Medulla oblongata (tissue), 1 donor: ENCODE measurements at regions not wholly inside any gene's neighbourhood (a gene's known extent, or its start where the extent isn't known, plus 50 kb on each side); places are given as distances from the start of the nearest gene placed in this dataset.

Experiments used
- DNase-seq: peaks from one replicate; pipeline ENCODE4 v3.0.0-alpha.2; 2015; ENCODE audit errors: extremely low spot score

DNA sequence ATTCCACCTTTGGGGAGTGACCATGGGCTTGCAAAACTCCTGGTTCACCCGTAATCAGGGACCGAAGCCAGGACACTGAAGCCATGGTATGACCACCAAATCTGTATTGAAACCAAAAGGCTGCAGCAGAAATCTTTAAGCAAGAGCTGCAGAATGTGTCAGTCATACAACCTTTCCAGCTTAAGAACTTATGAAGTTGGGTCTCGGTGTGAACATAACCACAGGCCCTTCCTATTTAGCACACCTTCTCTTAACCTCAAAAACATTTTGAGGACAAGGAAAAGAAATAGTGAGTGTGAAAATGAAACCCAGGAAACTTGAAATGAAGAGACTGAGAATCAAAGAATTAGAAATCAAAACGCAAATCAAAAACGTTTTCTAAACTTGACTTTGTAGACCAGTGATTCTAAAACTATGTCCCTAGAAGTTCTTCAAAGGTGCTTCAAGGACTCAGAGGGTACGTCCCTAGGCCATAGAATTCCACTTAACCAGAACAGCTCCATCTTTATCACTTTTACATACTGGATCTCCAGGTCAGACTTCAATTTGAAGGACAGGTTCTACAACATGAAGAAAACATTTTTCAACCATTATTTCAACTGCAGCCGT lies 231.6 kb upstream of the GRIP1 start:
- no peak for DNase-seq

DNA sequence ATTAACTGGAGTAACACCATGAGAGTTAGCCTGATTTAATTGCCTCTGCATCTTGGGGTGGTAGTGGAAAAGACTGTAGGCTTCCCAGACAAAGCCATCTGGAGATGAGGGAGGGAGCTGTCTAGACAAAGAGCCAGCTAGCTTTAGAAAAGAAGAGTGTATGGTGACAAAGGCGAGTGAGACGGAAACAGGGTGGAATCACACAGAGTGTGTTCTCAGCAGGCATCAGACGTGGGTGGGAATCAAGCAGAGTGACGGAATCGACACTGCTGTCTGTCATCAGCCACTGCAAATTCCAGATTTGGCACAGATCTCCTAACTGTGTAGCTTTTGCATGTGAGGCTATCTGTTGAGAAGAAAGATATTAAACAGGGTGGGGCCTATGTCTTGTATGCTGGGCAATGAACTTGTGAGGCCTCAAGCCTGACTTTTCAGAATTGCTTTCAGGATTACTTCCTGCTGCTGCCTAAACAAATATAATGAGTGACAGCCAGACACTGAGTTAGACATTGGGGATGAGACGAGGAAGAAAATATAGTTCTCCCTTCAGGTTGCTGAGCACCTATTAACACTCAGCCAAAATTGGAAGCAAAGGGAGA lies 236.5 kb upstream of the GRIP1 start:
- DNase-seq, result no peak

DNA sequence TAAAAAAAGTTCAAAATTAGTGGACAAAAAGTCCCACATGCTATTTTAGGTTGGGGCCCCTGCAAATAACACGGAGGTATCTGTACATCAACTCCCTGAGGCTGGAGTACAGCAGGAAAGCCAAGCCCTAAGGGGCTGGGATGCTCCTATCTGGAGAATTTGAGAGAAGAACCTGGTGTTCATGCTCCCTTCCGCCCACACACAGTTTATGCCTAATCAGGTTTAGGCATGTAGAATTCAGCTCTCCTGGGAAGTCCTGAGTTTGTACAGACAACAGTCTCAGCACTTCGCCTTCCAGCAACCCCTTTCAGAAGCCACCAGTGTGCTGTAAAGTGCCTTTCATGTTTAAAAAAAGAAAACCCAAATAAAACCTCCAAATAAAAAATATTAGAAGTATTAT lies 237.3 kb upstream of the GRIP1 start:
- DNase-seq, result no peak

DNA sequence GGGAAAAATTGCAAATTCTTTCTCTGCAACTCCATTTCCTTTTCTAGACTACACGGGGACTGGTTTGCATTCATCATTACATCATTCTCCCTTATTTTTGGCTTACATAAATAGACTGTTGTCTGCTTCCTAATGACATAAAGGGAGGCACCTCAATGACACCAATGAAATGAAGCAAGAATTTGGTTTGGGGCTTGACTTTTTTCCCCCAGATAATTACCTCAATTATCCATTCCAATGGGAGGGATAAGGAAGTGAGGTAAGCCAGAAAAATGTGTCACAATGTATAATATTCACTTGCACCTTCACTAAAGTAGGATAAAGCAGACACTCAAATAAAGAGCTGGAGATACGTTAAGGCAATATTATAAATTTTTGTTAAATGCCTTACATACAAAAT lies 240.6 kb upstream of the GRIP1 start:
- no peak for DNase-seq

DNA sequence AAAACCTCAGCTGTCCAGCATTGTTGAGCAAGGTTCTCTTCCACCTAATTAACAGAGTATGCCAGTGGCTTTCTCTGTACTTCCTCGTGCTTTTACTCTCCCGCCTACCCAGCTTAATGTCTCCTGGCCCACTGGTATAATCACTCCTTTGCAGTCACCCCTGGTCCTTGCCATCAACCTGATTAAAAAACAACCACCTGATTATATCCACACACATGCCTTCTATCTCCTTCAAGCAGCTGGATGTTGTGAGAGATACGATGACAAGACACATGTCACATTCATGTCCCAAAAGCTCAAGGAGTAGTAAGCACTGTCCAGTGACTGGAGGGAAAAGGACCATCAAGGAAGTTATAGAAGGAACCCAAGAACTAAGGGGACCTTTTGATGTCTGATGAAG lies 241.3 kb upstream of the GRIP1 start:
- DNase-seq, result no peak

DNA sequence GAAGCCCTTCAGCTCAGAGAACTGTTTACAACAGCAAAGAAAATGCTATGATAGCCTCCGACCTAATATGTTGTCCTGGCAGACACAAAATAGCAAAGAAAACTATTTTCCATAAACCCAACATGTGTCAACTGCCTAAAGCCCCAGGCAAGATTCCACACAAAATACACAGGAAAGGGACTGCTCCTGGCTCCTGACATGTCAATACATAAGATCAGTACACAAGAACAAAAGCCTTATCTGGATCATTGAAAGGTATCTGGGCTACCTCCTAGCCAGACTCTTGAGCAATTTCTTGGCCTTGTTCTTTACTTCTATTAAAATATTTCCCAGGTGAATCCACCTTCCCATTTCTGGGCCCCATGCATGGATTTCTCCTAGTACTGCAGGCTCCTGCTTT lies 242.3 kb upstream of the GRIP1 start:
- DNase-seq, result no peak

DNA sequence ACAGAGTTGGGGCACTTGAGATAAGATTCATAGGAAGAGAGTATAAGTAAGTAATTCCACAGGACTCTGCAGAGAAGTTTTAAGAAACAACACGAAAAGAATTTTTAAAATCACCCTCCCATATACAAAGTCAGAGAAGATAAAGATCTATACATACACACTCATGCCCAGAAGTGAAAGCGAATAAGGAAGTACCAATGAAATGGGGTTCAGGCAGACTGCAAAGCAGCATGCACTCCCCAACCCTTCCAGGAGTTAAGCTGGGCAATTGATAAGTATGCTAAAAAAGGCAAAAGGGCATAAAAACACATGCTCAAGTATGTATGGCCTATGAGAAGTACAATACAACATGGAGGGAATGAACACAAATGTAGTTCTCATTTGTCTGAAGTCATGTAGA lies 246.2 kb upstream of the GRIP1 start:
- no peak for DNase-seq

DNA sequence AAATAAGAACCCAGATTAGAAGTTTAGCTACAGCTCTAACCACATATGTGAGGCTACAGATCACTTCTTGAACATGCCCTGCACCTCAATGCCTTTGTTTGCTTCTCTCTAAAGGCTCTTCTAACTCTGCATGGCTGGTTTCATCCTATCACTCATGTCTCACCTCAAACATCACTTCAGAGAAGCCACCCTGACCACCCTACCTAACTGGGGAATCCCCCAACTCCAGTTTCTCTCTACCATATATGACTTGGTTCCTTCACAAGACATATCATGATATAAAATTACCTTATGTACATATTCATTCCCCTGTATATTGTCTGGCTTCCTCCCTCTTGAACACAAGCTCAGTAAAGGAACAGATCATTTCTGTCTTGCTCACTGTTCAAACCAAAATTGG lies 250.2 kb upstream of the GRIP1 start:
- DNase-seq, result no peak

DNA sequence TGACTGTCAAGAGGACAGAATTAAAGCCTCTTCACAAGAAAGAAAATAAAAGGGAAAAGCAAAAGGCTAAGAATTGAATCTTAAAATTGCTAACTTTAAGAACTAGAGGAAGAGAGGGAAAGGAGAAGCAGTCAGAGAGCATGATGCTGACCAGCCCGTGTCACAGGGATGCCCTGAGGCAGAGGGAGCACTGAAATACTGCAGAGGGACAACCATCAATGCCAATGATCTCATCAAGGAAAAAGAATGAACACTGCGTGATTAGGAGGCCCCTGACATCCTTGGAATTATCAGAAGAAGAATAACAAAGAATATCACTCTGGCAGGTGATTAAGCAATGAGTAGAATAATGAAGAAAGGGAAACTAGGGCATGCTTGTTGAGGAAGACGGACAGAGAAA lies 252.2 kb upstream of the GRIP1 start:
- no peak for DNase-seq

DNA sequence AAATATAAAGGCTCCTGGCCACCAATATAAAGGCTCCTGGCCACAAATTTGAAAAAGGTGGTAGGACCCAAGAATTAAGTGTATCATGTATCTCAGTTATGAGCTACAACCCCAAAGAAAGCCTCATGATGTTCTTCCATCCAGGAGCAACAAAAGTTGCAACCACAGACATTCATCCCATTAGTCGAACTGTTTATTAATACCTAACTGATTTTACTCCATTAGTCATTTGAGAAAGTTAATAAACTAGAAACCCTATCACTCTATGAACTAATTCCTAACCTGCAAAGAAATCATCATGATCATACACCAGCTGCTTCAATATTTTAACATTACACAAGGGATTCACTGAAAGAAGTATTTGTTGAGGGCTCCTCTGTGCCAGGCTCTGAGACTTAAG lies 253.2 kb upstream of the GRIP1 start:
- DNase-seq, result no peak

DNA sequence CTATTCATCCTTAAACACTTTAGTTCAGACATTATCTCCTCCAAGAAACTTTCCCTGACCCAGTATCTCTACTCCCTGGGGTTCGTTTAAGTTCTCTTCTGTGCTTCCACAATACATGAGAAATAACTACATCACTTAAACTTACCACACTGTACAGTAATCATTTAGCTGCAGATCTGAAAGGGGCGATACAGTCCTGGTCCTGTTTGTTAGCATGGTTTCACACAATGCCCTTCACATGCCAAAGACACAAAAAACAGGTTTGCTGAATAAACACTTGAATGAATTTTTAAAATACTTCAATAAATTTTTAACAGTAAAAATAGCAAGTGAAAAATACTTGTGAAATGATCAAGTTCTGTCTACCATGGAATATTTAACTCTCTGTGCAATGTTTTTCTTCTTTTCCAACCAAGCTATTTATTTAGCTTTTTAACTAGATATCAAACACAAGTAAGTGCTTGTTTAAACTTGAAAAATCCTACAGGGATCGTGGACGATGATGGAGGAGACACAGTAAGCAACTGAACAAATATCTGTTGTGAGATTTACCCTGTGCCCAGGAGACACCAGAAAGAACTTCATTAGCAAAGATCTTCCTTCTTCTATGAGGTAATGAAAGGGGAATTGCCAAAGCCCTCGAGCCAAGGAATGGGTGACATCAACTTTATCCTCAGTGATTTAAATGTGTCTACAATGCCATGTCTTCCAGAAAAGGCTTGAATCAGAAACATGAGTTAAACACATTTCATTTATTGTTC lies 255.6 kb upstream of the GRIP1 start:
- DNase-seq, result no peak

DNA sequence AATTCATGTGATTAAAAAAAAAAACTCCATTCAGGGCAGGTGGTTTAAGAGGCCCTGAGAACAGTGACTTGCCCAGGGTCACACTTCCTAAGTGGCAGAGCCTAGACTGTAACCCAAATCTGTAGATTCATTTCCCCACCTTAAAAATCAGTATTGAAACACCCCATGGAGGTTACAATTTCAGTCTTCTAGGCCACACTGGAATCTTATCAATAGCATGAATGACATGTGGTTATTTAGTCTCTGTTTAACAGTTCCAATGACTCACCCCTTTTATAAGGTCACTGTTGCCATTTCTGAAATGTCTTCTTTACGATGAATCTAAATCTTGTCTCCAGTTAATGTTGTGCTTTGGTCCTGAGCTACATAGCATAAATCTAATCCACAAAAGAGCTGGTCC lies 262.3 kb upstream of the GRIP1 start:
- DNase-seq, result no peak

DNA sequence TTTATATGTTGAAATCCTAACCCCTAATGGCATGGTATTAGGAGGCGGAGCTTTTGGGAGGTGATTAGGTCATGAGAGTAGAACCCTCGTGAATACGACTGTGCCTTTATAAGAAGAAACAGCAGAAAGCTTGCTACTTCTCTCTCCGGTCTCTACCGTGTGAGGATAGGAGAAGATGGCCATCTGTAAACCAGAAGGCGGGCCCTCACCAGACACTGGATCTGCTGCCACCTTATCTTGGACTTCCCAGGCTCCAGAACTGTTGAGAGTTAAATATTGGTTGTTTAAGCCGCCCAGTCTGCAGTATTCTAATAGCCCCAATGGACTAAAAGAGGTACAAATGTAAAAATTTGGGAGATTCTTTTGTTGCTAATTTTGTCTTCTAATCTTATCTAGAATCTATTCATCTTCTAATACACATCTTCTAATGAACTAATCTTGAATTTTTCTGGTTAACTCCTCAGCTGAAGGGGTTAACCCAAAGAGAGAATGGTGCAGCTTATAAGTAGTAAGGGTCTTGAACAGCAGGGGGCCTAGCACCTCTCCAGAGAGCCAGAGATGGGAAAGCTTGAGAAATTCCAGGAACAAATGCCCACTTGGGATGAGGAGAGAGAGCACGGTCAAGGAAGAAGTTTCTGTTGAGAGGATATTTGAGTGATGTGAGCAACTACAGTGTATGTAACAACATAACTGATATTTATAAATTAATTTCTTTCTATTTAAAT lies 264.0 kb upstream of the GRIP1 start:
- DNase-seq, result no peak

DNA sequence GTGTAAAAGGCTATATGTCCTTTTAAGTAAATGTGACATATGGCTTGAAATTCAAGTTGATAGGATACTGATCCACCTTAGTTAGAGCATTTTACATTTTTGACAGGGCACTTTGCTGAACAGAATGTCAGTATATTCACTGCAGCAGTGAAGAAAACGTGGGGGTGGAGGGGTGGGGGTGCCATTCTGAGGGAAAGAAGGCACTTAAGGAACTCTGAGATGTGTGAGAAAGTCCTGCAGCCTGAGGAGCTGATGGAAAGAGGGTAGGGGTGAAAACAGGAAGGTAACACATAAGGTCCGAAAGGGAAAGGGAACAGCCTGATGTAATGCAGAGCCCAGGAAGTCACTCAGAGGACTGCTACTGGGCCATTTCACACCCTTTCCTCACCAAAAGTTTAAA lies 265.5 kb upstream of the GRIP1 start:
- DNase-seq, result no peak

DNA sequence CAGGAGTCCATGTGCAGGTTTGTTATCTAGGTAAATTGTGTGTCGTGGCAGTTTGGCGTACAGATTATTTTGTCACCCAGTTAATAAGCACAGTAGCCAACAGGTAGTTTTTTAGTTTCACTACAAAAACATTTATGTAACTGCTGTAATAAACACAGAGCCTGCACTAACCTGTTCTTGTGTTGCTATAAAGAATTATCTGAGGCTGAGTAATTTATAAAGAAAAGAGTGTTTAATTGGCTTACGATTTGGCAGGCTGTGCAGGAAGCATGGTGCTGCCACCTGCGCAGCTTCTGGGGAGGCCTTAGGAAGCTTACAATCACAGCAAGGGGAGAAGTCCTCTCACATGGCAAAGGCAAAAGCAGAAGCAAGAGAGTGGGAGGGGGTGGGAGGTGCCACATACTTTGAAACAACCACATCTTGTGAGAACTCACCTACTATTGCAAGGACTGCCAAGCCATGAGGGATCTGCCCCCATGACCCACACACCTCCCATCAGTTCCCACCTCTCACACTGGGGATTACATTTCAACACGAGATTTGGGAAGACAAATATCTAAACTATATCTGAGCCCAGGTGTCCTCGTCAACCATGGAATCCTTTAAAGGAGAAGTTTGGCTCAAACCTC lies 266.4 kb upstream of the GRIP1 start:
- DNase-seq, result no peak

DNA sequence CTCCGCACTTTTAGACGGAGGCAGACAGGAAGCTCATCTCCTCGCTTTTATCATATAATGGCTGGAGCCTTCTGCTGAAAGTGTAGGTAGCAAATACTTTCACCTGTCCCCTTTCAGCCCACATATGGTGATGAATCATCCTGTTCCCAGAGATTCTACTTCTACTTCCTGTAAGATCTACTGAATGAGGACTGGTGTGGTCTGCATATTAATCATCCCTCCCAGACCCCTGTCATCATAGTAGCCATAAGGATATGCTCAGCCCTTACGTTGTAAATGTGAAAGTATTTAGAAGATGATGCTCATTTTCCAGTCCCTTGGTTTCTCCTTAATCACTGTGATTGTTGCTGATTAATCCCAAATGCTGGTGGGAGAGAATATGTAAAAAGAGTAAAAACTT lies 268.2 kb upstream of the GRIP1 start:
- no peak for DNase-seq

DNA sequence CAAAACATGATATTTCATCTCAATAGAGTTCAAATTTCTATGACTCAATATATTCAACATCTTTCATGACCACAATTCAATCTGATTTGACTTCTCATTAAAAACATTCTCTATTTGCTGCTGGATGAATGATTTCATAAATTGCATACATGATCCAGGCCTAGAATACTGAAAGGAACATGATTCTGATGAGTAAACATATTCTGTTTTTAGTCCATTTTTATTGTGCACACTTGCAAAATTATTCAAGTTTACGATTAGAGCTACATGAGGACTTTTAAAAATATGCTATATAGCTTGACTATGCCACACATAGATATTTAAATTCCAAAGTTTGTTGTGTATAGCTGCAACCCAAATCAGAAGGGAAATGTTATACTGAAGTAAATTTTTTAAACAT lies 273.8 kb upstream of the GRIP1 start:
- DNase-seq, result no peak

DNA sequence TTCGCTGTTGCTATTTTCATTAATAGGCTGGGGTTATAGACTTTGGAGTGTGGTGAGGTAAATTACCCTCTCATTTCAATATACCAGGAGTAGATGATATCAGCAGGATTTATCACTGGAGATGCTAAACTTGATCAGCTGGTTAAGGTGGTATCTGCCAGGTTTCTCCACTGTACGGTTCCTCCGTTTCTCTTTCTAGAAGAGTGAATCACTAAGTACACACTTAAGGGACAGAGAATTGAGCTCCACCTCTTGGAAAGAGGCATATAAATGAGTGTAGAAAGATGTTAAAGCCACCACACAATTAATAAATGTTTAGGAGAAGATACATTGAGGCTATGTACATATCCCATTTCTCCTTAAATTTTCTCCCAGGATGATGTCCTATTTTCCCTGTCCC lies 277.4 kb upstream of the GRIP1 start:
- no peak for DNase-seq

DNA sequence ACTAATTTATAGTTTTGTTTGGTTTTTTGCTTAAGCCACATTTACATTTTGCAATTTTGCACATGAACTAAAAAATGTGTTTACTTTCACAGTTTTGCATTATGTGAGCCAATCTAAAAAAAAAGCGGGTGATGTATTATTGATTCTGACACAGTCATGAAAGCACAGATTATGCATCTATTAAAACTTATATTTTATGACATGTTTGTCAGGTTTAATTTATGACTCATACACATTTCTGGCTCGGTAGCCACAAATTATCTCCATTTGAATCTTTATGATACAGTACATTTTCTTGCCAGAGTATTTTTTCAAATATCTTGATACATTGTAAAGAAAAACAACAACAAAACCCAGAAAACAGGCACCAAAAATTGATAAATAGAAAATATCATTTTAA lies 280.4 kb upstream of the GRIP1 start:
- no peak for DNase-seq

DNA sequence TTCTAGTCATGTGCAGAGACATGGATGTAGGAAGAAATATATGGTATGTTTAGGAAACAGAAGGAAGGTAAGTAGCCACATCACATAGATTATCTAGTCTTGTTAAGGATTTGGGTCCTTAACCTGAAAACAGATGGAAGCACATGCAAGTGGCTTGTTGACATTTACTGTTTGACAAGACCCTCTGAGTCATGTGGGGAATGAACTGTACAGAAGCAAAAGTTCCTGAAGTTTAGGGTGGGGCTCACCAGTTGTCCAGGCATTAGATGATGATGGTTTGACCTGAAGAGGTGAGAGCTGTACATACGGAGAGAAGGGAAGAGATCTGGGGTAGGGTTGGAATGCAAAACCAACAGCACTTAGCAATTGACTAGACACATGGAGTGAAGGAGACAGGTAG lies 281.1 kb upstream of the GRIP1 start:
- no peak for DNase-seq

DNA sequence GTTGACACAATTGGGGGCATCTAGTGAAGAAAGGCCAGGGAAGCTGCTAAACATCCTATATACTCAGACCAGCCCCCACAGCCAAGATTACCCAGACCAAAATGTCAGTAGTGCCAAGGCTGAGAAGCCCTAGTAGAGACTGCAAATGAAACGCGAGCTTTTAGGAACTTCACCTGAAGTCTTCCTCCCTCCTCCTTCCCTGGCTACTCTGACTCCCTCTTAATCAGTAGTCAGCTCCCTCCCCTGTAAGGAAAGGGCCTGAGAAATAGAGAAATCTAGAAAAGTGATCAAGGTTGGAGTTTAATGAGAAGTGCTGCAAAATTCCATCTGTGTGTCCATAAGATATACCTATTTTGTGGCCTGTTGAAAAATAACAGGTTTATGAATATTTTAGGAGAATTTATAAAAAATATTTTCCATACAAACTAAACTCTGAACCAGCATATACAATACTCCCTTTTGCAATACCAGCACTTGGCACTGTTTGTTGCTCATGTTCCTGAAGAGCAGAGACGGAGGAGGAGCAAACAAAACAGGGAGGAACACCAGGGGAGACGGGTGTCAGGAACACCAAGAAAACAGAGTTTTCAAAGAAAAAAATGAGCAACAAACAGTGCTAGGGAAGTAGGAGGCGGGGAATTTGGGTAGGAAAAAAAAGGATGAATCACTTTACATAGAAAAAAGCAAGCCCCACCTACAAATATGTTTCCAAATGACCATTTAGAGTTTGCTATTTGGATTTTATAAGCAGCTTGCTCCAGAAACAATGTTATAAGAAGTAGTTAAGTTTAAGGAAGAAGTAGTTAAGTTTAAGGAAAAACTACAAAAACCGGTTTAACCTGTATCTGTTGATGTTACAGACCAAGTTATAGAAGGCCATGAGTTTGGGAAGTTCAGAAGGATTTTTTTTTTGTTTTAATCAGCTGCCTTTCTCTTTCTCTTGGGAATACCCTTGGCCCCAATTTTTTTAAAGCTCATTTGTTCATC lies 282.1 kb upstream of the GRIP1 start:
- no peak for DNase-seq
